ENCODE measurements at regions not wholly inside any gene's neighbourhood (a gene's known extent, or its start where the extent isn't known, plus 50 kb on each side); places are given as distances from the start of the nearest gene placed in this dataset.

DNA sequence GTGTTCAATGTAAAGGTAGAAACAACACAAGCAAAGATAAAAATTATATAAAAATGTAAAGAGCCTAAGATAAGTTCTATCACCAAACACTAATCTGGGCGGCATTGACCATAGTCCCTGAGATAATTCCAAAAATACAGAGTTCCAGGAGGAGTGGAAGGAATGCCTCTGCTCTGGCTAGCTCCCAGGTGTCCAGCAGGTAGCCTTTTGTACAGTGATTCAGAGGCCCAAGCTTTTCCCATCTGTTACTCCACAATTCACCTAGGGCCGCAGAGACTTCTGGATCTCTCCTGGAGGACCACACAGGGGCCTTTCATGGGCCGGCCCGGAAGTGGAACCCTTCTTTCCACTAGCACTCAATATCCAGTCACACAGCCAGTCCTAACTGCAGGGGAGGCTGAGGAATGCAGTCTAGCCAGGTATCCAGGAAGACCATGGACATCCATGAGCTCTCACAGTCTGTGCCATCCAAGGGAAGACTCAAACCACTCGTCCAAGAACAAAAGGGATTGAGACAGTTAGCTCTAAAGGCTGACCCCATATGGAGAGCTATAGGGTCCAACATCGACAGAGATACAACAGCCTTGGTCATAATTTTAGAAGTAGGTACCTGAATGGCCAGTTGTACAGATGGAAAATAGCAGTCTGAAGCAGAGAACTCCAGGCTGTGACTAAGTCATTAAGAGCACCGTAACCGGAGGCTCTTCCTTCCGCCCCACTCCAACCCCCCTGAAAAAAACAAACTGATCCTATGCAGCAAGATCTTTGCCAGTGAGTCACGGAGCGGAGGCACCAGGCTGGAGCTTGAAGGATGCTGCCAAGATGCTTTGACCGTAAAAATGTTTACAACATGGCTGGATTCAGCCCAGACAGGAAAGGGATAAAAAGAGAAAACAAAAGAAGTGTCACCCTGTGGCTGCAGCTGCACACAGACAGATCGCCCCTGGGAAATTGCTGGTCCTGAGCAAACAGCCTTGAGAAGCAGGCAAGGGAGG lies 204.8 kb downstream of the NUAK1 start:
- no peak for DNase-seq

DNA sequence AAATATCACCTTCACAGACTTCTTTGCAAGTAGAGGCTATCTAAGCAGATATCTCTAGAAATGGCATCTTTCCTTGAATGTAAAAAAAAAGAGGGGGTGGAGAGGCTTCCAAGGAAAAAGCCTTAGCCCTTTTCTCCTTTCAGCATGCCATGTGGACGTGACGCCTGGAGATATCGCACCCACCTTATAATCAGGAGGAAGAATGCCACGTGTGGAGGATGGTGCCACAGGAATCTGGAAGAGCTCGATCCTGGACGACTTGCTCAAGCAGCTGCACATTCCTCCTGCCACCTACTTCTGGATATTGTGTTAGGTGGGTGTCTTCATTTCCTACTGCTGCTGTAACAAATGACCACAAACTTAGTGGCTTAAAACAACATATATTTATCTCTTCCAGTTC lies 203.6 kb downstream of the NUAK1 start:
- DNase-seq, result no peak

DNA sequence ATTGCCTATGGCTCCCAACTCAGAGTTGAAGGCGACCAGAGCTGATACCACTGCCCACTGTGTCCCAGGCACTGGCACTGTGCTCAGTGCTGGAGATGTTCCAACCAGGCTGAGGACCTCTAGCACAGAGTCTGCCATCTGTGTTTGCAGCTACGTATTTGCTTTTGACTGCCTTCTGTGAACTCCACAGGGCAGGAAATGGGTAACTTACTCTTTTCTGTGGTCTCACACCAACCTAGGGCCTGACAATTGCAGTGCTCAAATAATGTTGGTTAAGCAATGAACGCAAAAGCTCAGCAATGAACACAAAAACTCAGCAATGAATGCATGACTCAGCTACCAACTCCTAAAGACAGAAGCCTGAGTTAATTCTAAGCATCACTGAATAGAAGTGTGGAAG lies 202.8 kb downstream of the NUAK1 start:
- no peak for DNase-seq

DNA sequence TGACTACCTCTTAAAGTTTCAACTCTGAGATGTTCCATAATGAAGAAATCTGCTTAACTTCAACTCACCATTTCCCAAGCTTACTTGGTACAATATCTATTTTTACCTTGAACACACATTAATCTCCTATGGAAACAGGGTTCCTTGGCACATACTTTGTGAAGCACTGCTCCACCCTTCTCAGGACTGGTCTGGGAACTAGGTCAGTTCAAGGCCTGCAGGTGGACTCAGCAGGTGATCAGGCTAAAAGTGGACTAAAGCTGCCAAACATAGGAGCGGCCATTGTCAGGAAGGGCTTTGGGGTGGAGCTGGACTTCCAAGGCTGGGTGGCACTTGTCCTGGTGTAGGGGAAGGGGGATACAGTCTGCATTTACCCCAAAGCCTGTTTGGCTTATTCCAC lies 202.3 kb downstream of the NUAK1 start:
- DNase-seq, result no peak

DNA sequence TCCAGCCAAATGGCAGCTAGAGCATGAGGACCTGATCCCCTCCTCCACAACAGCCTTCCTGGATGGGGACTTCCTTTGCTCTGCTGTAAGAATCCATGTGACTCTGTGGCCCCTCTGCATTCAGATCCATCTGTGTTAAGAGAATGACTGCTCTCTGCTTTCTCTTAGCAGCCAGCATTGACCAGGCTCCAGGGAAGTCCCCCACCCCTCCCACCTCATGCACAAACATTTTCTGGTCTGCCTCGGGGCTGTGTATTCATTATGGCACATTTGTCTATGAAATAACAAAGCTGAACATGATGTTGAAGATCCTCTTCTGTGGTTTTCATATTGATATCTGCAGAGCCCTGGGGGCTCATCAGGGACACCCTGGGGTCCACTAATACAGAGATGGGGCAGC lies 201.7 kb downstream of the NUAK1 start:
- DNase-seq, result no peak

DNA sequence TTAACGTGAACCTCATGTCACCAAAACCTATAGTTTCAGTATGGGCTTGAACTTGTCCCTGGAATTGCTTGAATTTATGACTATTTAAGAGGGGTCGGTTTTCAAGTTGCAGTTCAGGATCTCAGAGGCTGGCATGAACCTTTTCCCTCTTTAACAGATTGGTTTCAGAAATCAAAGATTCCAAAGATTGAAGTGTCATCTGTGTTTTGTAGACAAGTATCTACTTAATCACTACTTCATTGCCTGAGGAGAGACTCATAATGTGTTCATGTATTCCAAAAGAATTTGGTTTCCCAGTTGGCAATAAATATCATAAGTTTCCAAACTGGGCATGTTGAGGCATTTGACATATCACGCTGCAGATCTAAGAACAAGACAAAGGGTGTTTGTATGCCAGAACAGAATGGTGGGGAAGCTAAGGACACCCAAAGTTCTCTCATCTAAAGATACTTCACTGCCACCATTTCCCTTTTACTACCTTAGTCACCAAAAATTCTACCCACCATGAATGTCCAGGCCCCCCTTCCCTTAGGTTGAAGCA lies 199.5 kb downstream of the NUAK1 start:
- DNase-seq, result no peak

DNA sequence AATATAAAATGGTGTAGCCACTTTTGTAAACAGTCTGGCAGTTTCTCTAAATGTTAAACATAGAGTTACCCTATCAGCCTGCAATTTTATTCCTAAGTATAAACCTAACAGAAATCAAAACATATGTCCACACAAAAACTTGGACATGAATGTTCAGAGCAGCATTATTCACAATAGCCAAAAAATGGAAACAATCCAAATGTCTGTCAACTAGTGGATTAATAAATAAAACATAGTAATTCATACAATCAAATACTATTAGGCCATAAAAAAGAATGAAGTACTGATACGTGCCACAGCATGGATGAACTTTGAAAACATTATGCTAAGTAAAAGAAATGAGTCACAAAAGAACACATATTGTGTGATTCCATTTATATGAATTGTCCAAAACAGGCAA lies 196.5 kb downstream of the NUAK1 start:
- DNase-seq, result no peak

DNA sequence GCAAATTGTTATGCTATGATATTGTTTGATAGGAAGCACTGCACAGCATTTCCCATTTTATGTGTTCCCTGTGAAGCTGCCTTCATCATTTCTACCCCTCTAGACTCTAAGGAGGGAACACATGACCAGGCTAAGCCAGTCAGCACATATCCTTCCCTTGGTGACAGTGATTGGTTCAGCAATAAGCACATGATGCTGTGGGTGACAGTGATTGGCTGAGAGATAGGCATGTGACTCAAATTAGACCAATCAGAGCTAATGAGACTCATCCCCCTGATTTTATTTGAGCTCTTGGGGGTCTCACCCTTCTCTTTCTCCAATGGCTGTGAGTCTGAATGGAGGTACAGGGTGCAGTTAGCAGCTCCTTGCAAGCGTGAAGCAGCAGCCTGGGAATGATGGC lies 195.2 kb downstream of the NUAK1 start:
- no peak for DNase-seq

DNA sequence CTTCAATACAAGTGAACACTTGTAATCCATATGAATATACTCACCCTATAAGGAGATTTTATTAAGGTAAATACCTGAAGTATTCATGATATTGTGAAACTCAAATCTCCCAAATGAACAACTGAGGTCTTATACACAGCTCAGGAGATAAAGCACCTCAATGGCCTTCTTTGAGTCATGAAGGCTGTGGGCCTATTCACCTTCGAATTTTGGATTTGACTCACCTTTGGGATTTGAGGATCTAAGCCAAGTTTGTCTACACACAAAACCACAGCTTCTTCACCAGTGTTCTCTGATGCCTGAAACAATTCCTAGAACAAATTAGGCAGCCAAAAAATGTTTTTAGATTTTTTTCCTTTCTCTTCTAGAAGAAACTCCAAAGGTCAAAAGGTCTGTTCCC lies 194.1 kb downstream of the NUAK1 start:
- no peak for DNase-seq

DNA sequence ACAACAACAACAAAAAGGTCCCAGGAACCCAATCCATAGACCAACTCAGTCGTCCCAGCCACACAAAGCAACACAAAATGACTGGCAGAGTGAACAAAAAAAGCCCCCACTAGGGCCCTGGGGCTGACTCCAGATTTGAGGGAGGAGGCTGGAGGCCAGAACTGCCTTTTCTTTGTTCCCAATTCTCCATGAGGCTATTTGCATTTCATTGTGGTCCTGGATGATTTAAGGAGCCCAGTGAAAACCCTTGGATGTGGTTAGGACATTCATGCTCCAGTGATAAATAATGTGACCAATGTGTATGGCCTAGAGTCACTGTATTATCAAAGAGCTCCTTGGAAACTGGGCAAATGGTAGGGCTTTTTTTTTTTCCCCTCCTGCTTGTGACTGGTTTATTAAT lies 192.9 kb downstream of the NUAK1 start:
- DNase-seq, result peak; percentile 14

DNA sequence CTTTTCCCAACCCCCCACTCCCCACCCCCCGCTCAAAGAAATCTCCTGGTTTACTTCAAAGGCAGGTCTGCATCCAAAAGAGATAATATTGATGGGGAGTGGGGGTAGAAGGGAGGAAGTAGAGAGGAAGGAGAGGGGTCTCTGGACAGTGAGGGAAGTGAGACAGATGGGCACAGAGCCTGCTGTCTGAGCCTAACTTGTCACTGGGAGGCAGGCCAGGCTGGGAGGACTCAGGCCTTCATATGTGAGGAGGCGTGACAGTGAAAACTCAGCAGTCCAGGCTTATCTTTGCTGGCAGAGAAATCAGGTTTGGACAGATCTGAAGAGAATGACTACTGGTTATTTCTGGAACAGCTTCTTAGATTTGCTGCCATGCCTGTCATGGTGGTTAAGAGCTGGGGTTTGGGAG lies 192.3 kb downstream of the NUAK1 start:
- no peak for DNase-seq

DNA sequence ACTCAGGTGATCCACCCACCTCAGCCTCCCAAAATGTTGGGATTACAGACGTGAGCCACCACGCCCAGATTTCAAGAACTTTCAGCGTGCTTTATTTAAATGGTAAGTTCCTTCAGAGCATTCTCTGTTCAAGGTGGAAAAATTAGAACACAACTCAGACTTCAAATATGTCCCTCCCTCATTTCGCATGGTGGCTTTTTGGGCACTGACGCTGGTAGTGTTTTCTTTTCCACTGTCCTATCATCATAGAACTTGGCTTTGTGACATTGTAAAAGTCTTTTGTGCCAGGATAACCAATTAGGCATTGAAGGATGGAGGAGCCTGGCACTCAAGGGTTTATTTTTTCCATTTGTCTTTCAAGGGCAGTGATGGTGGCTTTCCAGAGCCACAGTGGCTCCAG lies 190.8 kb downstream of the NUAK1 start:
- peak; percentile 48 for DNase-seq

DNA sequence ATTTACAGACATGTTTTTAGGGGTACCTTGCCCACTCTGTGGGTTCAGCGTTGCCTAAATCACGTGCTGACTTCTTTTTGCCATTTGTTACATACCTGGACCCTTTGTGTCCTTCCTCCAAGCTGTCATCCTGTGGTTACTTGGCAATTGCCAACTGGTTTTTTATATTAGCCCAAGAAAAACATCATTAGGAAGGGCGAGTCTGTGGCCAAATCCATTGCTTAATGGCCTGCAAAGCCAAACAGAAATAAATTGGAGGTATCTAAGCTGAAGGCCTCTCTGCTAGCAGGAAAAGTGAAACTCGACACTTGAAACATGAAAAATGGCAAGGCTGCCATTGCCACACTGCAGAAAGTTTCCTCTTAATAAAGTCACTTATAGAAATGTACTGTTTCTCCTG lies 190.4 kb downstream of the NUAK1 start:
- DNase-seq, result peak; percentile 57

DNA sequence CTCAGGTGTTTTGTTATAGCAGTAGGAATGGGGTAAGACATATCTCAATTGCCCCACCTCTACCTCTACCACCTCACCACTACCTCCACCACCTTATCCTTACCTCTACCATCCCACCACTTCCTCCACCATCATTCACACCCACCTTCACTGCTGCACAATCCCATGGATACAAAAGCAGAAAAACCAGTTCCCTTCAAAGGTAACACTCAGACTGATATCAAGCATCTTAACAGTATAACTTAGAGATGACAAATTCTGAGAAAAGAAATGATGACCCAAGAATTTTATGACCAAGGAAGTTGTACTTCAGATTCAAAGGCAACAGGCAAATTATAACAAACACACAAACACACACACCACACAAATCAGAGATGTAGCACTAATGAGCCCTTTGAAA lies 189.4 kb downstream of the NUAK1 start:
- DNase-seq, result no peak

DNA sequence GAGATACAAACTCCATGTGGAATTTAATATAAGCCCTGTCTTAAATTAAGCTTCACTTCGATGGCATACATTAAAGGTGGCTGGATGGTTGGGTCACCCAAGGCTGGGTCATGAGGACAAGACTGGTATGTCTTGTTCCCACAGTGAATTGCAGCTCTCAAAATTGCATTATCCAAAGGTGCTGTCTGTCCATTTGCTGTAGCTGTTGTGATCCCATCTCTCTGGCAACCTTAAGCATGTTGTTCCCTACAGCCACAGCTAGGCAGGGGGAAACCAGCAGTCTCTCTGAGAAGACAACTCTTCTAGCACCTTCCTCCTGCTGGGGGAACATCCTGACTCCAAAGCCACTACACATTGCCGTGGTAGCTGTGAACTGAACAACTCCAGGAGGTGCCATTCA lies 187.0 kb downstream of the NUAK1 start:
- no peak for DNase-seq

DNA sequence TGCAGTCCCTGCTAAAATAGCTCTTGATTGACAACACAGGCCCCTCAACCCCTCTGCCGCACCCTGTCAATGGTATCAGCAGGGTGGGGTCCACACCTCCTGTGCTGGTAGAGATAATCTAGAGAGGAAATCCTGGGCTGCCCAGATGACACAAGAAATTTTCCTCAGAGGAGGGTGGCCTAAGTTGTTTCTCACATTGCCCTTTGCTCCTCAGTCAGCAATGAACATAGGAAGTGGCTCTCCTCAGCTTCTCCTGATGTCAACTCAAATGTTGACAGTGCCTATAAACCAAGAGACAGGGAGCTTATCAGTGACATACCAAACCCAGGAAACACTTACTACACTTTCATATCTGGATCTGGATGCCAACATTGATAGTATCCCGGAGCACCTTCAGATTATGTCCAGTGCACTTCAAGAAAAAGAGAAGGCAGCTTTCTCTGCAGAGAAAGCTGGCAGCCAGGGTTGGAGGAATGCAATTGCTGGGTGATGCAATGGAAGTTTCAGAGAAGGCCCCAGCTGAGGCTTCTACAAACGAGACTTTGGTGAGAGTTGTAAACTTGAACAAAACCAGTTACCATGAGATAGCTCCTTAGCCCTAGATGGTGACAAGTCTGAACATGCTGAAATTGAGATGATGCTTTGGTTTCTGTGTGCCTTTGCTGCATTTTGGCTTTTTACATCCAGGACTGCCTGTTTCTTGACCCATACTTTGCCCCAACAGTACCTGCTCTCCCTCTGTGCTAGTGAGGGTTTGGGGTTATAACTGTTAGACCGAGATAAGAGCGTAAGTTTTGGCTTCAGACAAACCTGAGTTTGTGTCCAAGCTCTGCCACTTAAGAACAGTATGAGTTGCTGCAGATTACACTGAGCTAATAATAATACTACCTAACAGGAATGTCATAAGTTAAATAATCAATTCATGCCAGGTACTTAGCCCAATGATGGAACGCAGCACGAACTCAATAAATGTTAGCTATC lies 183.5 kb downstream of the NUAK1 start:
- no peak for DNase-seq

DNA sequence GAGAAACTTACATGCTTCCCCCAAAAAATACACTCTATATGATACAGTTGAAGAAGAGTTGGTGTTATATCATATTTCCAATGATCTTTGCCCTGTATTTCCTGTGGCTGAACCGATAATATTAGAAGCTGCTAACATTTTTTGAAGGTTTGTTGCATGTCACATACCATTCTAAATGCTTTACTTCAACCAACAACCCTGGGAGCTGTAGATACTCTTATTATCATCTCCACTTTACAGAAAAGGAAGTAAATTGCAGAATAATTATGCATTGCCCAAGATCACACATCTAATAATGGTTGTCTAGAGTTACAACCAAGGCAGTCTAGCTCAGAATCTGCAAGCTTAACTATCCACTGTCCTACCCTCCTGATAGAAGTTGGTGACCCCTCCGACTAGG lies 182.8 kb downstream of the NUAK1 start:
- no peak for DNase-seq

DNA sequence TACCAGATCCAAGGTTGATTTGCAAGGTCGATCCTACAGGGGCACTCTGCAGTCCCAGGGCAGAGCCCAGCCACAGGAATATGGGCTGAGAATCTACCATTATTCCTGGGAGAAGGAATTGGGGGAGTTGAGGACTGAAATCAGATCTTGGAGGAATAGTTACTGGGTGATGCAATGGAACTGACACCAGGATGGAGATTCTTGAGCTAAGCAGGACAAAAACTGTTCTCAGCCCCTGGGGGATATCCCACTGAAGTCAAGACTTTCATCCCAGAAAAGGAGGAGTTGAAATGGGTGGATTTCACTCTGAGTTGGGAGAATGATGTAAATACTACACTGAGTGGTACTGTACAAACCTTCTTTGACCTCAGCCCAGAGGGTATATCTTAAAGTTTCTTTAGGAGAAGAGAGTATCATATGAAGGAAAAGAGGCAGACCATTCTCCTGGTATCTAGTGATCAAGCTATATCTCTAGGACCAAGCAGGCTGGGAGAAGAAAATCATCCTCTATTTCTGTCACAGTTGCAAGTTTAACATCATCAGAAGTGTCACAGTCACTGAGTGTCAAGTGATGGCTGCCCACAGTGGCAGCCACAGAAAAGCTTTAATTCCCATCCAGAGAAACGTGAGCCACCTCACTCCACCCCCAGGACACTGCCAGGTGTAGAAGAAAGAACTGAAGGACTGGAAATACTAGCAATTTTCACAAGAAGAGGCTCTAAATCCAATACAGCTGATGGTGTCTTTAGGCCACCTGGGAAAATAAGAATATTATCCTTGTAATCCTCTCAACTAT lies 181.9 kb downstream of the NUAK1 start:
- DNase-seq, result peak; percentile 54

DNA sequence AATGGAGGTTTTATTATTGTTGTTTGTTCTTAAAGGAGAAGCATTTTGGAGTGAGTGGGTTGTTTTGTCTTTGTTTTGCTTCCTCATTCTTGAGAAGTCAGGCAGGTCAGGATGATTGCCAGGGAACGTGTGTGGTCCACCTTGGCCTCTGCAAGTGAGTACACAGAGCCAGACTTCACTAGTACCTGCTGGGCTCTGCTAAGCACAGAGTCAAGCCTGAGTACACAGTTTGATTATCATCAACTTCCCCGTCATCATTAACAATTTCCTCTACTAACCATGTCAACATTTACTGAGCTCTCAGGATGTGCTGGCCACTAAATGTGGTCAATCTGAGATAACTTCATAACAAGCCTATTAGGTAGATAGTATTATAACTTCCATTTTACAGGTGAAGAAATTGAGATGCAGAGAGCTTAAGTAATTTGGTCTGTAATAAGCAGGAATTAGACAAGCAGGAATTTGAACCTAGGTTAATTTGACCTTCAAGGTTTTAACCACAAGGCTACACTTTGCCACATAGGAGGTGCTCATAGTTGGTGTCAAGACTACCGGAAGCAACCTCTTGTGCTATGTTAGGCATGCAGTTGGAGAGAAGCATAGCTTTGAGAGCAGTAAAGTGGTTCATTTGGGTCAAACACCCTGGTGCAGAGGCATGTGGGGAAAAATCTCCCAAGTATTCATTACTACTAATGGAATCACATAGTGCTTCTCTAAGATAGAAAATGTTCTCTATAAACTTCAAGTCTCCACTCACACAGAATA lies 178.3 kb downstream of the NUAK1 start:
- peak; percentile 63 for DNase-seq

DNA sequence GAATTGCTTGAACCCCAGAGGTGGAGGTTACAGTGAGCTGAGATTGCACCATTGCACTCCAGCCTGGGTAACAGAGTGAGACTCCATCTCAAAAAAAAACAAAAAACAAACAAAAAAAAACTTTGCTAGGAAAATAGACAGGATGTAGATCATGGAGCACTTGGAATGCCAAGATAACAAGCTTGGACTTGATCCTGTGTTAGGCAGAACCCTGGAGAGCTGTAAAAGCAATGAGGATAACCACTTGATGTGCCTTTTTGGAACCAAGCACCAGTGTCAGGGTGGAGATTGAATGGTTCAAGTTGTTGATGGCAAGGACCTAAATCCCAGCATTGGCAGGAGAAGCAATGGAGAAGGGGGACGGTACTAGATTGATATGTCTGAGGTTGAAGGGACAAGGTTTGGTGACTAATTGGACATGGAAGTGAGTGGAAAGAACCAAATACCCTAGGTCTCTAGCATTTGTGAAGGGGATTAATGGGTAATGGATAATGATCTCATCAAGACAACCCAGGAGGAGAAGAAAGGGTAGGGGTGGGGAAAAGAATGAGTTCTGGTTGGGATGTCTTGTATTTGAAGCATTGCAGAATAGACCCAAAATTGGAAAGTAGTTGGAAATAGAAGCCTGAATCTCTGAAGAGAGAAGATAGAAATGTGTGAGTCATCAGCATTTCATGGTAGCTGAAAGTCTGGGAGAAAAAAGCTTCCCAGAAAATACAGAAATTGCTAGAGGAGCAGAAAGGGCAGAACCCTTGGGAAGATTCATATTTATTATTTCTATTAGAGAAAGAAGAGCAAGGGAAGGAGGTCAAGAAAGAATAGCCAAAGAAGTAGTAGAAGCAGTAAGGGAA lies 176.7 kb downstream of the NUAK1 start:
- DNase-seq, result peak; percentile 29
